HG03108 (cell line): ENCODE measurements at regions not wholly inside any gene's neighbourhood (a gene's known extent, or its start where the extent isn't known, plus 50 kb on each side); places are given as distances from the start of the nearest gene placed in this dataset.

ENCODE experiments used
- ATAC-seq: cut with Tn5 transposase; IDR thresholded peaks from one replicate; pipeline ENCODE4 v1.9.1; 2021; ENCODE audit warnings: moderate library complexity; ENCODE audit not compliant: unreplicated experiment

DNA sequence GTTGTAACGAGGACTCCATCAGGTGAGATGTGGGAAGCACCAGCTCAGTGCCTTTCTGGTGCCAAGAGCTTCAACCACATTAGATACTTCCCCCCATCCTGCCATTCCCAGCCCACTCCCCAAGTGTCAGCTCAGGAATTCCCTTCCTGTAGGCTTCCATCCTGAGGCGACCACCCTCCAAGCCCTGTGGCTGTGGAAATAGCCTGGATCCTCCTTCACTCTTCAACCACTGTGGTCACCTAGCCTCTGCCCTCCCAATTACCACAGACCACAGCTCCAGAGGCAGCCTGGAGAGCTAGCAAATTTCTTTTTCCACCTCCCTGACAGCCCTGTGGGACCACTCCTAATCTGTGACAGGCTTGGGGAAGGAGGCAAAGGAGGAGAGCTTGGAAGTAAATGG lies 219.8 kb upstream of the MAP3K1 start:
- no peak for ATAC-seq

DNA sequence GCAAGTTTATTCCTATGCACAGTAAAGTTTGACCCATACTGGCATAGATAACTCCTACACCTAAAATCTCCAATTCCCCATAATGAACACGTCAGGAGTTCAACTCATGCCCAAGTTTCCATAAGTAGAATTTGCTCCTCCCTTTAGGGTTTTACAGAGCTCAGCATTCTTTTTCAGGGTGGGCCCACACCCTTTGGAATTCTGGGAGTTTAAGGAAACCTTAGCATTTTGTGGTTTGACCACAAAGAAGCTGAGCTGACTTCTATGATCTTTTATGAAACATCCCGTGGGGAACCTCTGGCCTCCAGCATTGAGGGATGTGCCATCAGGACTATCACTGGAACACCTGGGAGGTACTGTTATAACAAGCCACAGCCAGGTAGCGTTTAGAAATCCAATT lies 220.6 kb upstream of the MAP3K1 start:
- ATAC-seq: no peak

DNA sequence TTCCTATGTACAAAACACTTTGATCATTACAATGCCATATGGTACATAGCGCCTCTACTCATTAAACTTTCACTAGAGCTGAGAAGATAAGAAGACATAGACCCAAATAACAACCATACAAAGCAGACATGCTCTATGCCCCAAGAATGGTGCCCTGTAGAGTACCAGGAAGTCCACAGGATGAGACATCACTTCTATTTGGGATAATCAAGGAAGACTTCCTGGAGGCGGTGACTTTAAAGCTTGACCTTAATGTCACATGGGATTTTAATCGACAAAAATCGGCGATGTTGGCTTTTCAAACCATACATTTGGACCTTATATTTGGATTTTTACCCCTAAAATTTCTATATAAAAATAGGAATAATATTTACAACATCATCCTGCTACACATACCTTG lies 224.3 kb upstream of the MAP3K1 start:
- no peak for ATAC-seq

DNA sequence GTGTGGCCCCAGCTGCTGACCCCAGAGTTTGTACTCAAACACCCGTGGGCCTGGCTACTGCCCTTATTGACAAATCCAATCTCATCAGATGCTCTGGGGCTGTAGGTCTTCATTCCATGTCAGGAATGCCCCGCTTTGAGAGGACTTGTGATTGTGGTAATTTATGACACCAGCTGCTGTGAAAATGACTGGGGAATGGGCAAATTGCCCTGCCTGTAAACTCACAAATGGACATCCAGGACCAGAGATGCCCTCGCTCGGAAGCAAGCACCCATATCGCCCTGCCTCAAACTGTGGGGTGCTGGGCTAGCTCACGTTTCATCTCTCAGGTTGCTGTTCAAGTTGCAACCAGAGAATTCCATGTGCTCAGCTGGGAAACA lies 225.9 kb upstream of the MAP3K1 start:
- no peak for ATAC-seq

DNA sequence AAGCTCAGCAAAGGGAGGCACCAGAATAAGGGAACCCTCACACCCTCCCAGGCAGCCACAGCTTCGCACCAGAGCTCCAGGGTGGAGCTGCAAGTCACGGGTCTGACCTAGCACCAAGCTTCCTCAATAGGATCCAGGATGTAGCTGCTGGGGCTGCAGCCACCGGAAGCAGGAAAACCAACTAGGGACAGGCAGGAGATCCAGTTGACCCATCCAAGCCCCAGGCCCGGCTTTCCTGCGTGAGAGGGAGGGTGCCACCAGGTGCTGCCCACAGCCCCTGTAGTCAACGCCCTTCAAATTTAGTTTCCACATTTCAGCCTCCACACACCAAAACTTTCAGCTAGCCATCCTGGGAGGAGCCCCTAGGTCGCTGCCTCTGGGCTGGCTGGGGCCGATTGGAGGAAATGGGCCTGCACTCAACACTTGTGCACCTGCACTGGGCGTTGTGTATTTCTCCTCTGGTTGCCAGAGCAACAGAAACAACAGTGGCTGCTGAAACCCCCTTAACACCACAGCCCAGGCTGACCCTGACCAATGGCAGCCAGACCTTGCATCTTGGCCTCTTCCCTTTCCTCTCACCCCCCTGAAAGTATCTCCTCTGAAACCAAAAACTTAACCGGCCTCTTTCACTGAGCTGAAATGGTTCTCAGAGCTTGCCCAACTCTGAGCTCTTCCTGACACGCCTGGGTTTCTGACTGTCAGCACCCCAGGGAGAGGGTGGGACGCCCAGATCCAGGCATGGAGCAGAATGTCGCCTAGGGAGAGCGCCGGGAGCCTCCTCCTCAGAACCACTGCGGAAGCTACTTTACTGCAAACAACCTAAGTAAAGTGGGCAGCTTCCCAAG lies 226.5 kb upstream of the MAP3K1 start:
- peak; percentile 99 for ATAC-seq

DNA sequence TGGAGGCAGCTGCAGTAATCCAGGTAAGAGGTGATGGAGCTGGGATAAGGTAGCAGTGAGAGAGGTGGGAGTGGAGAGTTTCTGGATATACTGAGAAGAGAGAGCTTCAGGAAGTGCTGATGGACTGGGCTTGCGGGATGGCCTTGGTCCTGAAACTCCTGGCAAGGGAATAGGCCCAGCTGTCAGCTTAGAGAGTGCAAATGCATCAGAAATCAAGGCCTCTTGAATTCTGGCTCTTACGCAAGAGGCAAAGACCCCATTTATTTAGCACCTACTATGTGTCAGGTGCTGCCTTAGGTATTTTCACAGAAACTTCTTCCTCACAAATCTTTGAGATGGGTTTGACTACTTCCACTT lies 227.2 kb upstream of the MAP3K1 start:
- ATAC-seq: no peak

DNA sequence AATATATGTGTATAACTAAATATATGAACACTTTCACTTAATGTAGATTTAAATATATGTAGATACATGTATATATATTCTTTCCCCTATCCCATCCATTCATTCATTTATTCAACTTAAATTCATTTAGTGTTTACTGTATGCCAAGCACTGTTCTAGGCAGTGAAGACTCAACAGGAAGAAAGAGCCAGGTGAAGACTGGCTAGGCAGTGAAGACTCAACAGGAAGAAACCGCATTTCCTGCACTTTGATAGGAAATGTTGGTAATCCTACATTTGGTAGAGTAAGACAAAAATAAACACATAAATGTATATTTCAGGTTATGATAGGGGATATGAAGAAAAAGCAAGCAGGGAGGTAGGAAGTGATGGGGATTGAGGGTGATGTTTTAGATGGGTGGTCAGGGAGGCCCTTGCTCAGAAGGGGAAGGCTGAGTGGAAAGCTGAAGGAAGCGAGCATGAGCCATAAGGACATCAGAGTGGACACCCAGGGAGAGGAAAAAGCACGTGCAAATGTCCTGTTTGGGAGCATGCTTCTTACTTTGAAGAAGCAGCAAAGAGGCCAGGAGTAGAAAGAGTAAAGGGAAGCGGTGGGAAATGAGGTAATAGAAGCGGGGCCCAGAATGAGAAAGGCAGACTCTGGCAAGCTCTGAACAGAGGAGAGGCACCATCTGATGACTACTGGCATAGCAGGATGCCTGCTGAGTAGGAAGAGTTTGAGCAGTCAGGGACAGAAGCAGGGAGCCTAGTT lies 227.8 kb upstream of the MAP3K1 start:
- ATAC-seq: no peak

DNA sequence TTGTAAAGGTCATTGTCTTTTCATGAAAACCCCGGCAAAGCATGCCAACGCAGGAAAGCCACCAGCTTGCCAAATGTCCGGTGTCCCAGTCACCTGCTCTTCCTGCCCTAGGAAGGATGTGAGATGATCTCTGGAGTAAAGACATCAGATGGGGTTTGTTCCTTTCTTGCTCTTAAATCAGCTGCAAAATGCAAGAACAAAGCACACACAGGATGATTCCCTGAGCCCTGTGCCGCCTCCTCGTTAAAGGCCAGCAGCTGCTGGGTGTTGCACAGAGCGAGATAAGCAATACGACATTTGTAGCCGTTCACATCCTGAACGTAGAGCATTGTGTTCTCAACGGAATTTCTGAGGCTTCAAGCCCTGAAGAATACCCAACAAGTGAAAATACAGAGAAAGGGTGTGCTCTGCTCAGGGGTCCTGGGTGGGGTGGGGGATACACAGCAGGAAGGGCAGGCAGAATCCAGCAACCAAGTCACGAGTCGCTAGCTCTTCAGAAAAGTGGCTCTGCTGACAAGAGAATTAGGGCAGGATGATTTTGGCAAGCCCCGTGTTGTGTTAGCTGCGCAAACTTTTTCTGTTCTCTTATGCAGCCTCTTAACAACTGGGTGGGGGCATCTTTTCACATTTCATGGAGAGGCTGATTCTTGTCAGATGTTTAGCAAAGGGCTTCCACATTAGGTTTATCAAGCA lies 229.2 kb upstream of the MAP3K1 start:
- no peak for ATAC-seq

DNA sequence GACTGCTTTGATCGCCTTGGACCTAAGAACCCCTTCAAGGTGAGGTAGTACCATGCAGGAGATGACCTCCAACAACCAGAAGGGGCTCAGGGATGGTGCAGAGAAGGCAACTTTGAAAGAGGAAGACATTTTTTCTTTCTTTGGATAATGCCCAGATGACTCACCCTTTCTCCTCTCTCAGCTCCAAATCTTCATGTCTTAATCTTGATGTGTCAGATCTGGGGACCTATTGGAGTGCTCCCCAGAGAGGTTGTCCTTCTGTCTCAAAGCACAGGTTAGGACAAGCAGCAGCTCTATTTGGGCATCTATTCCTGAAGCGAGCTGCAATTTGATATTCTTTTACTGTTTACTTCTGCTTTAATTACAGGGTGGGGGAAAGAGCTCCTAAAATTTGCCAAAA lies 229.9 kb upstream of the MAP3K1 start:
- ATAC-seq: no peak

DNA sequence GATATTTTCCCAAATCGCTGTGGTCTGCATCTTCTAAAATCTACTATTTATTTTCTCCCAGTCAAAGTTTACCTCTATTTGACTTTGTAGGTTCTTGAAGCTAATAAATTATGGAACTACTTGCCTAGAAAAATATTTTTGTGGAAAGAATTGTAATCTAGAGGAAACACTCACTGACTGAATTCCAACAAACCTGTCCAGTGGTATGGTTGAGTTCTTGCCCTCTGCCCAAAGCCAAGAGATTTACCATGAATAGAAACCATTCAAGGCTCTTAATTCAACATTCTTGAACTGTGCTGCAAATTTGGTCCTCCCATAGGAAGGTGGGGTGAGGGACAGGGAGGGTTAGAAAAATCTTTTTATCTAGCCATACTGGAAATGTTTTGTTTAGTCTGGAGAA lies 233.9 kb upstream of the MAP3K1 start:
- ATAC-seq: no peak

DNA sequence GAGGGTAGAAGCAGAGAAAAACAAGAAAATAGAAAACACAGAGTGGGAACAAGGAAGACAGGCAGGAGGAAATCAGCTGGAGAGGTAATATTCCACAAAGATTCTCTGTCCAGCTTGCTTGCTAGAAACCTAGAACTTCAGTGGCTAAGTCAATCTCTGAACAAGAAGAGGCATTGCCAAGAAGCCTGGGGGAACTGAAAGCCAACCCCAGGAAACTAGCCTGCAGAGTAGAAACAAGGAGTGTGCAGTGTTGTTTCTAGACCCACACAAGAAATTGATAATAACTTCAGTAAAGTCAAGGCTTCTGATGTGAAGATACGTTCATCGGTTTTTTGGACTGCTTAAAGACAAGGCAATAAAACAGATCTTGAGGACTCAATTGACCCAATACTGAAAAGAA lies 234.5 kb upstream of the MAP3K1 start:
- no peak for ATAC-seq

DNA sequence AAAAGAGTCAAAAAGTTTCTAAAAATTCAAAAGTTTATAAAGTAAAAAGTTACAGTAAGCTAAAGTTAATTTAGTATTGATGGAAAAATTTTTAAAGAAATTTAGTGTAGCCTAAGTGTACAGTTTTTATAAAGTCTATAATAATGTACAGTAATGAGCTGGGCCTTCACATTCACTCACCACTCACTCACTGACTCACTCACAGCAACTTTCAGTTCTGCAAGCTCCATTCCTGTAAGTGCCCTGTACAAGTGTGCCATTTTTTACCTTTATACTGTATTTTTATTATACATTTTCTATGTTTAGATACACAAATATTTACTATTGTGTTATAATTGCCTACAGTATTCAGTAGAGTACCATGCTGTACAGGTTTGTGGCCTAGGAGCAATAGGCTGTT lies 239.5 kb upstream of the MAP3K1 start:
- ATAC-seq: no peak

DNA sequence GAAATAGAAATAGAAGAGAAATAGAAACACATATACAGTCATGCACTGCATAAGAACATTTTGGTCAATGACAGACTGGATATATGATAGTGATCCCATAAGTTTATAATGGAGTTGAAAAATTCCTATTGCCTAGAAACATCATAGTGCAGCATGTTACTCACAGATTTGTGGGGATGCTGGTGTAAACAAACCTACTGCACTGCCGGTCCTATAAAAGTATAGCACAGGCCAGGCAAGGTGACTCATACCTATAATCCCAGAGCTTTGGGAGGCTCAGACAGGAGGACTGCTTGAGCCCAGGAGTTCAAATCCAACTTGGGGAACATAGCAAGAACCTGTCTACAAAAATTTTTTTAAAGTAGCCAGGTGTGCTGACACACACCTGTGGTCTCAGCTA lies 240.6 kb upstream of the MAP3K1 start:
- ATAC-seq: no peak

DNA sequence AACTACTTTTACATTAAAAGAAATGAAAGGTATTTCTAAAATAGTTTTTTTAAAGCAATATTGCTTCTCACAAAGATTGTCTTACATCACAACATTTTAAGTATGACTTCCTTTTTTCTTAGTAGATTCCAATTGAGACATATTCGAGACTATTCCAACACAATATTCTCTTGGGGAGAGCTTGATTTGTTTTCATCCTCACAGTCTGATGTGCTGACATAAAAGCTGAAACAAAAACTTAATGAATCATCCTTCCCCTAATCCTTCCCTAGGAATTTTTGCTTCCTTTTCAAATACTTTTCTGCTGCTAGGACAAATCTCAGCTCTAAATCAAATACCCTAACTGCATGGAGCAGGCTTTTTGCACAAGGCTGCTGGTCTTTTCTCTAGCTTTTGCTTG lies 245.8 kb upstream of the MAP3K1 start:
- ATAC-seq: no peak

DNA sequence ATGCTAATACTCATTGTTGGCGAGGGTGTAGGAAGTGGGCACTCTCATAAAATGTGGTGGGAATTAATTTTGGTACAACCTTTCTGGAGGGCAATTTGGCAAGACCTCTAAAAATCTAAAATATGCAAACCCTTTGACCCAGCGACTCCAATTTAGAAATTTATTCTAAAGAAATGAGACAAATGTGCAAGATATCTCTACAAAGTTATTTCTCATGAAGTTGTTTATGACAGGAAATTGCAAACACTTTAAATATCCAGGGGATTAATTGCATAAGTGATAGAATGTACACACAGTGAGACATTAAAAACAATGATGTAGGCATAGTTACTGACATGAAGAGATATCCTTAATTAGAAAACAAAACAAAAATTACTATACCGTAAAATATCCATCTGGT lies 246.3 kb upstream of the MAP3K1 start:
- no peak for ATAC-seq

DNA sequence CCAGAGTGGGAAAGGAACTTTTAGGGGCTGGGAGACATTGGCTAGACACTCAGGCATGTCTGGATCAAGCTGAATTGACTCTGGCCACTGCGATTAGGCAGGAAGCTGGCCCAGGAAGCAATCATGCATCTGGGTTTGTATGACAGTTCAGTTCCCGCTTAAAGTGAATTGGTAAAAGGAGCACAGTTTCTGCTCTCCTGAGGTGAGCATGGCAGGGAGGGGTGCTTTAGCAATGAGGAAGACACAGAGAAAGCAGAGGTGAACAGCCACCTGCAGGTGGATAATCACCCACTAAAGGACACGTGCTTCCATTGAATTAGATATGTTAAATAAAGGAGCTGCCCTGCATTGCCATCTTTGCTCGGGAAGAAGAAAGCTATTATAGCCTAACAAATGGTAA lies 248.1 kb upstream of the MAP3K1 start:
- ATAC-seq: no peak

DNA sequence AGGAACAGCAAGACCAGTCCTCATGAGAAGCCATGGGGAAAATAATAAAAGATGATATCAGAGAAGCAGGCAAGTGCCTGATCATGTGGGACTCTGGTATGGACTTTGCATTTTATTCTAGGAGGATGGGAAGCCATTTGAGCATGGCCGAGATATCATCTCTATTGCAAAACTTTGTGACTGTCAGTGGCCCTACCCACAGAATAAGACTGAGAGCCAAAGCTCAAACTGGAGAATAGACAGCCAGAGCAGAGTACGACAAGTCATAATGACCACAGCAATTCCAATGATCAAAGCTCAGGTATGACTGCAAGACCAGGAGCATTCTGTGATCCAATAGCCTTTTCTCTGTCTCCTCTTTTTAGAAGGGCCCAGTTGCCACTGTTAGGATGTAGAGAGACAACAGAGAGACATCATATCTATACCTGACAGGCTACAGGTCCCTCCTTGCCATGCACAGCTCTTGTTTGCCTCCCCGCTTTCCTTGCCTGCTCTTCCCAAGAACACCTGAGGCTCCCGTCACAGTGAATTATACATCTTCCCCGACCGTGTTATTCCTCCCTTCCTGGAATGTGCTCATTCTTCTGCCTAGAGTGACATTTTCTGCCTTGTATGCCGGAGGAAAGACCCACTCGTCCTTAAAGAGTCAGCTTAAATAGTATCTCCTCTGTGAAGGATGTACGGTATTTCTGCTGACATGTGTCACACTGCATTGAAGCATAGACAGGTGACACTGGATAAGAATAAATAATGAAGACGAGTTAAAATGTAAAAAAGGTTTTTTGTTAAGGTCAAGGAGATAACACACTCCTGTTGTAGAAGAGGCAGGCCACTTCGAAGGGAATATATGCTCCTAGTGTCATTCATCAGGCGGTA lies 248.7 kb upstream of the MAP3K1 start:
- ATAC-seq: no peak

DNA sequence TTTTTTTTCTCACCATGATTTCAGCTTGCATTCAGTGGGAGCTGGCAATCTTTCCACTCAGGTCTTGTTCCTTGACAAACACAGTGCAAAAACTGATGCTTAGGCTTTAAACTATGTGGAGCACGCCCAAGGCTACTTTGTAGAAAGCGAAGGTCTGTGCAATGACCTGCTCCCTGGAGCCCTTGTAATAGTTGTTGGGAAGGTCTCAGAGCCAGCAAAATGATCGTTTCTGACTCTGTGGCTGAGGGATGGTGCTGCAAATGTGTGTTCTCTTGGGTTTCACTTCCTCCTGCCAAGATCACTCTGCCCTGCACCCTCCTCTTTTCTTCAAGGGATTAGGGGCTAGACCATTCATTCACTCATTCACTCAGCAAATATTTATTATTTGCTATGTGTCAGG lies 249.7 kb upstream of the MAP3K1 start:
- ATAC-seq: peak; percentile 61

DNA sequence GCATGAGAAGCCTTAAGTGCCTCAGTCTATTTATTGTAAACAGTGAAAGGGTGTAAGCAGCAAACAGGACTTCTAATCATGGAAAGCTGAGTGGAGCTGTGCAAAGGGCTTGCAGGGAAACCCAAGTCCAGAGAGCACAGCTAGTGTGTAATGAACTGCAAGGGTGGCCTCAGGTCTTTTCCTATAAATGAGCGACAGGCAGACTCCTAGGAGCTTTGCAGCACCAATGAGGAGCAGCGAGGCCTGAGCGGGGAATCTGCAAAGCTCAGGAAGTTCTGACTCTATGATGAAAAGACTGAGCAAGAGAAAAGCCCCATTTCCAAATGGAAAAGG lies 250.1 kb upstream of the MAP3K1 start:
- no peak for ATAC-seq

DNA sequence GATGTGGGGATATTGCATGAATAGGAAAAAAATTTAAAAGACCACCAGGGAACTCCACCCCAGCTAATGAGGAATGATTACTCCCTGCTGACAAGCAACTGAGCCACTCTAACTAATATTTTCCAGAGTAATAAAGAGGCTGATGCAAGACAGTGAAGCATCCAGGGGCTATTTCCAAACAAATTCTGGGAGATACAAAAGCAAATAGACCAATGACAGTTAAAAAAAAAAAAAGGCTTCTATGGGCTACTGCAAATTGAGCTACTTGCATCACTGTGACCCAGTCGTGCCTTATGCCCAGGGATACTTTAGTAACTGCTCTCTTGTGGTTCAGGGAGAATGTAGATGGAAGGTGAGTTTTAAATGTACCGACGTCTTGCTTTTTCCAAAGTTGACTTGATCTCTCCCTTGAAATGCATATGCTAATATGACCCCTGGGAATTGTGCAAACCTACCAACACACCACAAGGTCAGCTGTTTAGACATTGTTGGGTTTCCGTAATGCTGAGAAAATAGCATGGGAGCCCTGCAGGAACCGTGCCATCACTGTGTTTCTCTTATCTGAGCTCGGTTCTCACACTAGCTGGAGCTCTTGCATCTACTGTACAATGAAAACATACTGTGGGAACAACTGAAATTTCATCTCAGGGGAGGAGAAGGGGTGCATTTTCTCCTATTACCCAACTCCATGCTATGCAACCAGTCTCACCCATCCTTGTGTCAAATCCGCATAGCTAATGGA lies 250.6 kb upstream of the MAP3K1 start:
- no peak for ATAC-seq

DNA sequence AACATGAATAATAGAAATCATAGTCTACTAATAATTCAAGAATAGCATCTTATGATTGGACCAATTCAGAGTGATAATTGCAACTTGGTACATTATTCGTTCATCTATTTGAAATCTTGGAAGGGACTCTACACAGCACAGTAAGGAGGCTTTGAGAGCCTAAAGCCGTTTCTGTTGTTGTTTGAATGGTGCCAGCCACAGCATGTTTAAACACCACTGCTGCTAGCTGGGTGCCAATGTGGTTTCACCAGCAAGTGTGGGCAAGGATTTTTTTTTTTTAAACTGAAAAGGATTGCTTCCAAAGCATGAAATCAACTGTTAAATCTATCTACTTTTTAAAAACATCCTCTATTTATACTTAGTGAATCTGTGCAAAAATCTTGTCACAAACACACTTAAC lies 253.9 kb upstream of the MAP3K1 start:
- ATAC-seq: no peak
